ENCODE measurements at regions not wholly inside any gene's neighbourhood (a gene's known extent, or its start where the extent isn't known, plus 50 kb on each side); places are given as distances from the start of the nearest gene placed in this dataset.

DNA sequence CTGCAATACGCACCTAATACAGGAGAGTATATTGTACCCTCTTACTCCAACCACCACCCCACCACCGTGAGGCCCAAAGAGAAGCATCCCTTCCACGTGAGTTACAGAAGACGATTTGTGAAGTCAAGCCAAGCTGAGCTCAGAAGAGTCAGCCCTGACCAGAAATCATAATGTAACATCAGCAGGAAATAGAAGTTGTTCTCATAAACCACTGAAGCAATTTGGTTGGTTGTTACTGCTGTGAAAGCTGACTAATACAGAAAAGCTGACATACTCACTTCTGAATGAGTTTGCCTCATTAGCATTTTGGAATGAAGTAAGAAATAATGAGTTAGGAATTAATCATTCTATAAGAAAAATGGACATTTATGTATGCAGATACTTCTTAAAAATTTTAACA, 749.4 kb upstream of the SLC10A2 start:
- TF ChIP-seq CTCF (conservative IDR thresholded peaks at IDR 0.05; ENCODE audit: low read depth, low read length) (no peak), FOS (IDR thresholded peaks at IDR 0.05; ENCODE audit: low read depth, low read length) (no peak), POLR2A (IDR thresholded peaks at IDR 0.05; ENCODE audit: low read depth, low read length) (no peak), MAFK (IDR thresholded peaks at IDR 0.05; ENCODE audit: low read depth, low read length) (no peak)
- TF ChIP-seq, protein P1, sequence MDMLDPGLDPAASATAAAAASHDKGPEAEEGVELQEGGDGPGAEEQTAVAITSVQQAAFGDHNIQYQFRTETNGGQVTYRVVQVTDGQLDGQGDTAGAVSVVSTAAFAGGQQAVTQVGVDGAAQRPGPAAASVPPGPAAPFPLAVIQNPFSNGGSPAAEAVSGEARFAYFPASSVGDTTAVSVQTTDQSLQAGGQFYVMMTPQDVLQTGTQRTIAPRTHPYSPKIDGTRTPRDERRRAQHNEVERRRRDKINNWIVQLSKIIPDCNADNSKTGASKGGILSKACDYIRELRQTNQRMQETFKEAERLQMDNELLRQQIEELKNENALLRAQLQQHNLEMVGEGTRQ (IDR thresholded peaks at IDR 0.05; ENCODE audit: low read depth, low read length), result no peak

All from IMR-90 (cell line).